ENCODE measurements at regions not wholly inside any gene's neighbourhood (a gene's known extent, or its start where the extent isn't known, plus 50 kb on each side); places are given as distances from the start of the nearest gene placed in this dataset.

- in situ Hi-C loops (cut with MboI; ENCODE audit: low sequenced_read_pairs, unreplicated experiment), result no loop called here
- no peak for DNase-seq (ENCODE audit: low spot score)
- TF ChIP-seq, protein P1, sequence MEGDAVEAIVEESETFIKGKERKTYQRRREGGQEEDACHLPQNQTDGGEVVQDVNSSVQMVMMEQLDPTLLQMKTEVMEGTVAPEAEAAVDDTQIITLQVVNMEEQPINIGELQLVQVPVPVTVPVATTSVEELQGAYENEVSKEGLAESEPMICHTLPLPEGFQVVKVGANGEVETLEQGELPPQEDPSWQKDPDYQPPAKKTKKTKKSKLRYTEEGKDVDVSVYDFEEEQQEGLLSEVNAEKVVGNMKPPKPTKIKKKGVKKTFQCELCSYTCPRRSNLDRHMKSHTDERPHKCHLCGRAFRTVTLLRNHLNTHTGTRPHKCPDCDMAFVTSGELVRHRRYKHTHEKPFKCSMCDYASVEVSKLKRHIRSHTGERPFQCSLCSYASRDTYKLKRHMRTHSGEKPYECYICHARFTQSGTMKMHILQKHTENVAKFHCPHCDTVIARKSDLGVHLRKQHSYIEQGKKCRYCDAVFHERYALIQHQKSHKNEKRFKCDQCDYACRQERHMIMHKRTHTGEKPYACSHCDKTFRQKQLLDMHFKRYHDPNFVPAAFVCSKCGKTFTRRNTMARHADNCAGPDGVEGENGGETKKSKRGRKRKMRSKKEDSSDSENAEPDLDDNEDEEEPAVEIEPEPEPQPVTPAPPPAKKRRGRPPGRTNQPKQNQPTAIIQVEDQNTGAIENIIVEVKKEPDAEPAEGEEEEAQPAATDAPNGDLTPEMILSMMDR (IDR thresholded peaks at IDR 0.05; ENCODE audit: borderline replicate concordance, control extremely low read depth, extremely low read depth, insufficient read depth, missing control alignments), result no peak
Observed at GRCh38 chr12:87025976-87026375, 769.8 kb upstream of the MGAT4C start.

GRCh38 chr12:87021400-87021799 is 765.2 kb upstream of the MGAT4C start:
- TF ChIP-seq, protein P1 (IDR thresholded peaks at IDR 0.05; ENCODE audit: borderline replicate concordance, control extremely low read depth, extremely low read depth, insufficient read depth, missing control alignments), result no peak
- no peak for DNase-seq (ENCODE audit: low spot score)
- in situ Hi-C loops (cut with MboI; ENCODE audit: low sequenced_read_pairs, unreplicated experiment), result no loop called here

DNA sequence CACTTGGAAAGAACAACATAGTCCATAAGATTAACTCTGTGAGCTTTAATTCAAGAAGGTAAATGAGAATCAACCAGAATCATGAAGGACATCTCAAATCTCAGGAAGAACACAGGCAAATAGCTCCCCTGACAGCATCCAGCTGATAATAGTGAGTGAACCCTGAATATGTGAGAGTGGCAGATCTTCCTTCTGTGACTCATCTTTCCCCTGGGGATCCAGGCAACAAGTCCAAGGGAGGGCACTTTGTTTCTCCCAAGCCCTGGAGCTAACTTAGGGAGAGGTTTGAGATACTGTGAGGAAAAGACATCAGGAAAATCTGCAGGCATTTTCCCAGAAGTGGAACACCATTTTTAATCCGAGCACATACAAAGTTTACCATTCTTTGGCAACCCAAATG is 763.9 kb upstream of the MGAT4C start:
- in situ Hi-C loops (cut with MboI; ENCODE audit: low sequenced_read_pairs, unreplicated experiment), result no loop called here
- no peak for DNase-seq (ENCODE audit: low spot score)
- TF ChIP-seq, protein P1 (IDR thresholded peaks at IDR 0.05; ENCODE audit: borderline replicate concordance, control extremely low read depth, extremely low read depth, insufficient read depth, missing control alignments), result no peak

DNA sequence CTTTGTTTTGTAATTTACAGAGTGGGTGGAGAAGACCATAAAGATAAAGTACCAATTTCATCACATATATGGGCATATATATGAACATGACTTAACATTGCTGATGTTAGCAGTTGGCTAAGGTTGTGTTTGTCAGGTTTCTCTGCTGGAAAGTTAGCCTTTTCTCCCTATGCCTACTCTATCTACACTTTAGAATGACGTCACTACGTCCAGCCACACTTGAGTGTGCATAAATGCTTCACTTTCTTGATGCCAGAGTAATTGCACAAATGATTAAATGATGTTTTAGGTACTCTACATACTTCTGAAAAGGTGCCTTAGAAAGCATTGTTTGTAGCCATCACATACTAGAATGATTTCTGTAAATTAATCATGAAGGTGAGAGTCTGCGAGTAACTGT is 759.2 kb upstream of the MGAT4C start:
- TF ChIP-seq, protein P1 (IDR thresholded peaks at IDR 0.05; ENCODE audit: borderline replicate concordance, control extremely low read depth, extremely low read depth, insufficient read depth, missing control alignments), result no peak
- DNase-seq (ENCODE audit: low spot score), result no peak
- in situ Hi-C loops (cut with MboI; ENCODE audit: low sequenced_read_pairs, unreplicated experiment), result no loop called here

DNA sequence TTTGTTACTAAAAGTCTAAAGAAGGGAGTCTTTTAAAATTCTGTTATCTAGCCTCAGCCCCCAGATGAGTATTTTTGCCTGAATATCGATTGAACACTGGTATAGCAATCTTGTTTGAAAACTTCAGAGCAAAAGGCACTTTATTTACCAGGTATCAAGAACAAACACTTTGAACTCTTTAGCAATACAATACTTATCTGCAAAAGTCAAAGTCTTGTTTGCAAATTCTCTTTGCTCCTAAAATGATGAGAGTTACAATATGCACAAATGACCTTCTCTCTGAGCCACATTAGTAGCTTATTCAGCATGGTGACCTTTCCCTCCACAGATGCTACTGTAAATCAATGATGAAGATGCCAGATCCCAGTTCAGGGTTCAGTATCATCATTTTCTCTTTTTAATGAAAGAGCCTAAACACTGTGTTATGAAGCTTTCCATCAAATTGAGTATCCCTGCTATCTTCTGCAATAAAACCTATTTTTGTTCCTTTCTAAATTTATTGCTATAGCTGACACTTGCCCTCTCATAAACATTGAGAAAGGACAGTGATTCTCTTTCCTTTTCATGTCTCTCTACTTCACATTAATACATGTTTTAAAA is 752.7 kb upstream of the MGAT4C start:
- TF ChIP-seq, protein P1 (IDR thresholded peaks at IDR 0.05; ENCODE audit: borderline replicate concordance, control extremely low read depth, extremely low read depth, insufficient read depth, missing control alignments), result no peak
- in situ Hi-C loops (cut with MboI; ENCODE audit: low sequenced_read_pairs, unreplicated experiment), result no loop called here
- no peak for DNase-seq (ENCODE audit: low spot score)

GRCh38 chr12:87001102-87001501 is 744.9 kb upstream of the MGAT4C start:
- TF ChIP-seq, protein P1 (IDR thresholded peaks at IDR 0.05; ENCODE audit: borderline replicate concordance, control extremely low read depth, extremely low read depth, insufficient read depth, missing control alignments), result no peak
- DNase-seq (ENCODE audit: low spot score), result no peak
- in situ Hi-C loops (cut with MboI; ENCODE audit: low sequenced_read_pairs, unreplicated experiment), result no loop called here

Measured in GM13976 (cell line).